GM12891 (cell line): ENCODE measurements at regions not wholly inside any gene's neighbourhood (a gene's known extent, or its start where the extent isn't known, plus 50 kb on each side); places are given as distances from the start of the nearest gene placed in this dataset.

Experiments
- POLR2A ChIP-seq: IDR thresholded peaks from 2 replicates; pipeline ENCODE4 v1.6.1; 2011; ENCODE audit warnings: low read depth, low read length, control low read depth
- POLR2AphosphoS5 ChIP-seq: IDR thresholded peaks from 2 replicates; pipeline ENCODE4 v1.6.1; 2011; ENCODE audit warnings: low read depth, low read length, control low read depth
- POU2F2 ChIP-seq: IDR thresholded peaks from 2 replicates; pipeline ENCODE4 v1.6.1; 2011; ENCODE audit warnings: low read depth, mild to moderate bottlenecking, control low read depth, low read length, moderate library complexity

GRCh38 chr16:60077861-60078260 is 1343.7 kb upstream of the GOT2 start:
- TF ChIP-seq POLR2A, result no peak
- TF ChIP-seq POLR2AphosphoS5, result no peak
- no peak for TF ChIP-seq POU2F2
